GM19452 (cell line): ENCODE measurements at regions not wholly inside any gene's neighbourhood (a gene's known extent, or its start where the extent isn't known, plus 50 kb on each side); places are given as distances from the start of the nearest gene placed in this dataset.
"Not testable (repeated sequence)": the region's sequence is repeated elsewhere in the genome, so short reads cannot be mapped to it uniquely, and the experiment has no call there.

Source experiments
- ATAC-seq: cut with Tn5 transposase; IDR thresholded peaks from one replicate; pipeline ENCODE4 v1.9.1; 2021; ENCODE audit not compliant: unreplicated experiment

GRCh38 chr10:109215291-109216075, 707.8 kb downstream of the XPNPEP1 start:
- no peak for ATAC-seq

DNA sequence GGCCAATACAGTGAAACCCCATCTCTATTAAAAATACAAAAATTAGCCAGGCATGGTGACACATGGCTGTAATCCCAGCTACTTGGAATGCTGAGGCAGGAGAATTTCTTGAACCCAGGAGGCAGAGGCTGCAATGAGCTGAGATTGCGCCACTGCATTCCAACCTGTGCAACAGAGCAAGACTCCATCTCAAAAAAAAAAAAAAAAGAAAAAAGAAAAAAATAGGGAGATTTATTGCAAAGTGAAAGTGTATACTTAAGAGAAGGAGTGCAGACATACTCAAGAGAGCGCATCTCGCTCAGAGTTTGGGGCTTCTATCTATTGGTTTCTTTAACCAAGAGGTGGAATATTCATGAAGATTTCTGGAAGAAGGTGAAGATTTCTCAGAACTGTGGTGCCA, 708.4 kb downstream of the XPNPEP1 start:
- not testable (repeated sequence) for ATAC-seq

GRCh38 chr10:109207361-109207760, 716.0 kb downstream of the XPNPEP1 start:
- no peak for ATAC-seq

DNA sequence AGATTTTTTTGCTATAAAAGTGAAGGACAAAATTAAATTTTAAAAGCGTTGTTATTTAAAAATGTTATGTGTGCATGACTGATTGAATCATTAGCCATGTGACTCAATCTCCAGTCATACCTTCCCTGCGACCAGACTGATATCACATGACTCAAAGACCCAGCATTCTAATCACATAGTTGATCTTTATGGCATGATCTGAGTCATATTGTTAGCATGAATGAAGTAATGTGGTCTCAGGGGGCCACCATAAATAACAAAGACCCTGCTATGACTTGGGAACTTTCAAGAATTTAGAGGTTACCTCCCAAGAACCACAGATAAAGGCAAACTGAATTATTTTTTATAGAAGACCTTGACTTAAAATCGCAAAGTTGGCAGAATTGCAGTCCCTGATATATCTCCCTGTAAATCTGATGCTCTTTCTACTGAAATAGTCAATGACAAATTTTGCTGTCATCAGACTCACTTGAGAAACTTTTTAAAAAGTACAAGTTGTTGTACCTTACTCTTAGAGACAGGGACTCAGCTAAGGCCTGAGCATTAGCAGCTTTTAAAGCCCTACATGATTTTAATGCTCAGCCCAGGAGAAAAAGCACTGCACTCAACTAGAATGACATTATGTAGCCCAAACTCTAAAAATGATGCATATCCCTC, 717.3 kb downstream of the XPNPEP1 start:
- ATAC-seq, result no peak

GRCh38 chr10:109203646-109204353, 719.5 kb downstream of the XPNPEP1 start:
- ATAC-seq, result no peak

GRCh38 chr10:109202111-109202510, 721.2 kb downstream of the XPNPEP1 start:
- no peak for ATAC-seq

DNA sequence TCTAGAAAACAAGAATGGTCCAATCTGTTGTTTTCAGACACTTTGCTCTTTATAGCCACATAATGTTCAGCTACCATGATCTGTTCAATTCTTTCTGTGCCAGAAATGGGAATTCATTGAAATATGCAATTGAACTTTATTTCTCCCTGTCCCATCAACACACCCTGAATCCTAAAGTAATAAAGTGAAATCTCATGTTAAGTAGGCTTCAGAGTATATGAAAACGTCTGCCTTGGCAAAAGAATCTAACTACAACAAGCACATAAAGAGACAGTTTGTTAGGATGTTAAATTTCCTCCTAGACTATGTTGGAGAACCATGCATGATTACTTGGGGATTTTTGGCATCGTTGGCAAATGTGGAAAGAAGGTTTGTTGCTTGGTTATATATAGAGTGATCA, 722.7 kb downstream of the XPNPEP1 start:
- ATAC-seq, result no peak

DNA sequence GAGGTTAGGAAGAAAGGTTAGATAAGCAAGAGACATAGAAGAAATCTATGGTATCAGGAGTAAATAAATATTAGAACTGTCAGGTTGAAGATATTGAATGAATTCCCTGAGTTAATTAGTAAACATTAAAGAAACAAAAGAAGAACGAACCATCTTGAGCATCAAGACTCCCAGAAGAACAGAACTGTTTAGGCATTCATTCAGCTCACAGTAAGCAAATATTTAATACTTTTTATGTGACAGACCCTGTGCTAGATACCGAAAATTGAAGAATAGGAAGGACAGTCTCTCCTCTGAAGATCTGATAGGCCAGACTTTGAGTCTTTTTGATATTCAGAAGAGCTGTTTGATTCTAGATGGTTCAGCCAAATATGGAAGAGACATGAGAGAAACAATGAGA, 731.5 kb downstream of the XPNPEP1 start:
- ATAC-seq, result no peak

GRCh38 chr10:109191341-109191740, 732.0 kb downstream of the XPNPEP1 start:
- ATAC-seq, result no peak

DNA sequence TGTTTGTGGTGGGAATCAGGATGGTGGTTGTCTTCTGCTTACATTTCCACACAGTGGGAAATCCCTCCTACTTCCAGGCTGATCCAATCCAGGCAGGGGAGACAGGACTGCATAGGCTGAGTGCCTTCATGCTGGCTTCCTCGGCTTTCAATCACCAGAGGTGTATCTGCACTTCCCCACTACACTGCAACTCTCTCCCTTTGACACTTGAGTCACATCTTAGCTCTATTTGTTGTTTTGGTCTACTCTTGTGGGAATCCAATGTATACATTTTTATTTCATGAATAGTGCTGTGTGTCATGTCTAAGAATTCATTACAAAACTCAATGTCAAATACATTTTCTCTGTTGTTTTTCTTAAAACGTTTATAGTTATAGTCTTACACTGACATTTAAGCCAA, 735.6 kb downstream of the XPNPEP1 start:
- ATAC-seq, result no peak

- ATAC-seq, result no peak
Observed at GRCh38 chr10:109183366-109183765, 739.9 kb downstream of the XPNPEP1 start.

DNA sequence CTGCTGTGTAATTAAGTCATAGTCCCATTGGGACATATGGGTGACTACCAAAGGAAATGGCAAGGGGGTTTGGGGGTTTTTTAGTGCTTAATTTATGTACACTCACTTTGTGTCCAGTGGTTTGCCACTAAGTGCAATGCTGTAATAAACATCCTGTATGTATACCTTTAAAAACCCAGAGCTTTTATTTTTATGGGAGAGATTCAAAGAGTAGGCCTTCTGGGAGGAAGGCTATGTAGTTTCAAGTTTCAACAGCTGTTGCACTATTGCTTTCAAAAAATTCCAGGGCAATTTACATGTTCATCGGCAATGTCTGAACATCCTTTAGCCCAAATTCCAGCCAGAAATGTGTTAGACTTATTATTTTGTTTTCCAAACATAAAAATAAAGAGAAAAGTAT, 744.7 kb downstream of the XPNPEP1 start:
- ATAC-seq, result no peak

- no peak for ATAC-seq
Observed at GRCh38 chr10:109174526-109174925, 748.8 kb downstream of the XPNPEP1 start.

GRCh38 chr10:109173937-109174336, 749.4 kb downstream of the XPNPEP1 start:
- no peak for ATAC-seq

GRCh38 chr10:109173121-109173520, 750.2 kb downstream of the XPNPEP1 start:
- no peak for ATAC-seq

GRCh38 chr10:109166935-109167334, 756.4 kb downstream of the XPNPEP1 start:
- no peak for ATAC-seq

GRCh38 chr10:109159351-109159750, 764.0 kb downstream of the XPNPEP1 start:
- no peak for ATAC-seq

GRCh38 chr10:109156396-109156795, 766.9 kb downstream of the XPNPEP1 start:
- ATAC-seq, result no peak

DNA sequence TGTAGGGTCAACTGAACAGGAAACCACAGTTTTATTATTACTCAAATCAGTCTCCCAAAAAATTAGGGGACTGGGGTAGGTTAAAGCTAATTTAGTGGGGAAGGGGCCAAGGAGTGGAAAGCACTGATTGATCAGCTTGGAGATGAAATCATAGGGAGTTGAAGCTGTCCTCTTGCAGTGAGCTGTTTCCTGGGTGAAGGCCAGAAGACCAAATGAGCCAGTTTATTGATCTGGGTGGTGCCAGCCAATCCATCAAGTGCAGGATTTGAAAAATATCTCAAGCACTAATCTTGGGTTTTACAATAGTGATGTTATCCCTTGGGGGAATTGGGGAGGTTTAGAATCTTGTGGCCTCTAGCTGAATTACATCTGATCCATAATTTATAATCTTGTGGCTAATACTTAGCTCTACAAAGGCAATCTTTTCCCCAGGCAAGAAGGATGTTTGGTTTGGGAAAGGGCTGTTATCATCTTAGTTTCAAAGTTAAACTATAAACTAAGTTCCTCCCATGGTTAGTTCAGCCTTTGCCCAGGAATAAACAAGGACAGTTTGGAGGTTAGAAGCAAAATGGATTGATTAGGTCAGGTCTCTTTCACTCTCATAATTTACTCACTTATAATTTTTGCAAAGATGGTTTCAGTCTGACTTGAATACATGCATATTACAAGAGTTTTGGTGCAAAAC, 773.5 kb downstream of the XPNPEP1 start:
- no peak for ATAC-seq

- ATAC-seq, result no peak
Observed at GRCh38 chr10:109127363-109127762, 795.9 kb downstream of the XPNPEP1 start.

- ATAC-seq, result no peak
Observed at GRCh38 chr10:109126541-109126940, 796.8 kb downstream of the XPNPEP1 start.
